Tibial nerve (tissue), 4 donors: ENCODE measurements at regions not wholly inside any gene's neighbourhood (a gene's known extent, or its start where the extent isn't known, plus 50 kb on each side); places are given as distances from the start of the nearest gene placed in this dataset.

ENCODE experiments used
- EP300 ChIP-seq, 2 donors: sonication (generic); formaldehyde crosslinking; IDR thresholded peaks; one replicate each; pipeline ENCODE4 v1.6.1; 2017; ENCODE audit warnings: antibody characterized with exemption in 2 of 2, mild to moderate bottlenecking in 1 of 2
- POLR2A ChIP-seq, 2 donors: fragments of 450-650 bp; IDR thresholded peaks; one replicate each; pipeline ENCODE4 v1.6.1; 2017; ENCODE audit warnings: antibody characterized with exemption in 2 of 2, mild to moderate bottlenecking in 2 of 2, moderate library complexity in 2 of 2
- TF ChIP-seq, protein P1 (sequence below), 5 experiments: fragments of 200-600 bp in 3 of 5; fragments of 450-650 bp in 2 of 5; sonication (generic) in 3 of 5; IDR thresholded peaks; one replicate each; pipeline ENCODE4 v1.5.1; 2016 to 2019; ENCODE audit warnings: antibody characterized with exemption in 5 of 5, mild to moderate bottlenecking in 3 of 5, moderate library complexity in 2 of 5

DNA sequence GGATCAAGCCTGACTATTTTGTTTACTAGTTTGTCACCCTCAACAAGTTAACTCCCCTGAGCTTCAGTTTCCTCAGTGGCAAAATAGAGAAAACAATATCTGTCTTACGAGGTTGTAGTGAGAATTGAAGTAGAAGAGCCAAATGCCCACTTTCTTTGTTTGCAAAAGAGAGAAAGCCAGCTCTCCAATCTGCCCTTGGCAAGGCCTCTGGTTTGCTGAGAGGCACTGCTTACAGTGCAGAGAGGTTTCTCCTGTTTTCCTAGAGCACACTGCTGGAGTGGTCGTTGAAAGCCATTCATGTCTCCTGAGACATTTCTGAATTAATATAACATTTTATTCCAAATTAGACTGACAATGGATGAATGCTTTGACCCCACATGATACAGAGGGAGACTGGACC lies 260.5 kb upstream of the IGF1R start:
- no peak for TF ChIP-seq POLR2A (IDR thresholded peaks at IDR 0.05)
- TF ChIP-seq, protein P1, sequence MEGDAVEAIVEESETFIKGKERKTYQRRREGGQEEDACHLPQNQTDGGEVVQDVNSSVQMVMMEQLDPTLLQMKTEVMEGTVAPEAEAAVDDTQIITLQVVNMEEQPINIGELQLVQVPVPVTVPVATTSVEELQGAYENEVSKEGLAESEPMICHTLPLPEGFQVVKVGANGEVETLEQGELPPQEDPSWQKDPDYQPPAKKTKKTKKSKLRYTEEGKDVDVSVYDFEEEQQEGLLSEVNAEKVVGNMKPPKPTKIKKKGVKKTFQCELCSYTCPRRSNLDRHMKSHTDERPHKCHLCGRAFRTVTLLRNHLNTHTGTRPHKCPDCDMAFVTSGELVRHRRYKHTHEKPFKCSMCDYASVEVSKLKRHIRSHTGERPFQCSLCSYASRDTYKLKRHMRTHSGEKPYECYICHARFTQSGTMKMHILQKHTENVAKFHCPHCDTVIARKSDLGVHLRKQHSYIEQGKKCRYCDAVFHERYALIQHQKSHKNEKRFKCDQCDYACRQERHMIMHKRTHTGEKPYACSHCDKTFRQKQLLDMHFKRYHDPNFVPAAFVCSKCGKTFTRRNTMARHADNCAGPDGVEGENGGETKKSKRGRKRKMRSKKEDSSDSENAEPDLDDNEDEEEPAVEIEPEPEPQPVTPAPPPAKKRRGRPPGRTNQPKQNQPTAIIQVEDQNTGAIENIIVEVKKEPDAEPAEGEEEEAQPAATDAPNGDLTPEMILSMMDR (IDR thresholded peaks at IDR 0.05), result no peak
- TF ChIP-seq EP300 (IDR thresholded peaks at IDR 0.05), result no peak
